ENCODE measurements at regions not wholly inside any gene's neighbourhood (a gene's known extent, or its start where the extent isn't known, plus 50 kb on each side); places are given as distances from the start of the nearest gene placed in this dataset.

DNA sequence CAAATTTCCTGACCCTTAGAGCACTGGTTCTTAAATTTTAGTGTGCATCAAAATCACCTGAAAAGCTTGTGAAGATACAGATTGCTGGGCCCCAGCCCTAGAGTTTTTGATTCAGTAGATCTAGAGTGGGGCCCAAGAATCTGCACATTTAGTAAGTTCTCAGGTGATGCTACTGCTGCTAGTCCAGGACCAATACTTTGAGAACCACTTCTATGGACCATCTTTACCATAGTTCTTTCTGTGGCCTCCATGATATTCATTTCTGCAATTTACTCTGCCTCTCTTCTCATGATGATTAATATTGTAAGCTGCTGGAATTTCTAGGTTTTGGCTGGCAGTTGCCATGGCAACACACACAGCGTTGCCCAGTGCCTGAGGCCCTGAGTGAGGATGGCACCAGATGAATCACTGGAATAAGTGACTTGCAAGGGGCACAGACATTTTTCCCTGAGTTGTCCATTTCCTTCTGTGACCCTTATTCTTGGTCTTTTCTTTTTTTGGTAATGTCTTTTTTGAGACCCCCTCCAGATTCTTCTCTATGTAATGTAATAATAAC, 83.6 kb downstream of the PPP1R2C start:
- no peak overlapping the region for H3K27ac Mint-ChIP-seq
- 0 out of 2 replicates have a peak, but pooled peaks cover 3% of the 10 kb centered on the region for H3K36me3 Mint-ChIP-seq
- no peaks in the 10 kb centered on the region; the same call in 1 of the 2 replicates for H3K27me3 Mint-ChIP-seq (ENCODE audit: low read depth)
- ATAC-seq = no peak
- H3K4me1 Mint-ChIP-seq = peaks cover 8% of the 10 kb centered on the region
- H3K9me3 Mint-ChIP-seq = peaks cover 3% of the 10 kb centered on the region; the same call in 1 of the 2 replicates
- TF ChIP-seq KAT7 (CRISPR knock-in tag; IDR thresholded peaks at IDR 0.05; ENCODE audit: borderline replicate concordance) (no peak), MXD4 (CRISPR knock-in tag; IDR thresholded peaks at IDR 0.05; ENCODE audit: borderline replicate concordance) (no peak), ZNF138 (CRISPR knock-in tag; conservative IDR thresholded peaks at IDR 0.05) (no peak), ZBTB21 (CRISPR knock-in tag; IDR thresholded peaks at IDR 0.05; ENCODE audit: borderline replicate concordance) (no peak)
- TF ChIP-seq, protein P1, sequence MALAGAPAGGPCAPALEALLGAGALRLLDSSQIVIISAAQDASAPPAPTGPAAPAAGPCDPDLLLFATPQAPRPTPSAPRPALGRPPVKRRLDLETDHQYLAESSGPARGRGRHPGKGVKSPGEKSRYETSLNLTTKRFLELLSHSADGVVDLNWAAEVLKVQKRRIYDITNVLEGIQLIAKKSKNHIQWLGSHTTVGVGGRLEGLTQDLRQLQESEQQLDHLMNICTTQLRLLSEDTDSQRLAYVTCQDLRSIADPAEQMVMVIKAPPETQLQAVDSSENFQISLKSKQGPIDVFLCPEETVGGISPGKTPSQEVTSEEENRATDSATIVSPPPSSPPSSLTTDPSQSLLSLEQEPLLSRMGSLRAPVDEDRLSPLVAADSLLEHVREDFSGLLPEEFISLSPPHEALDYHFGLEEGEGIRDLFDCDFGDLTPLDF (CRISPR knock-in tag; IDR thresholded peaks at IDR 0.05) = no peak
- TF ChIP-seq, protein P2, sequence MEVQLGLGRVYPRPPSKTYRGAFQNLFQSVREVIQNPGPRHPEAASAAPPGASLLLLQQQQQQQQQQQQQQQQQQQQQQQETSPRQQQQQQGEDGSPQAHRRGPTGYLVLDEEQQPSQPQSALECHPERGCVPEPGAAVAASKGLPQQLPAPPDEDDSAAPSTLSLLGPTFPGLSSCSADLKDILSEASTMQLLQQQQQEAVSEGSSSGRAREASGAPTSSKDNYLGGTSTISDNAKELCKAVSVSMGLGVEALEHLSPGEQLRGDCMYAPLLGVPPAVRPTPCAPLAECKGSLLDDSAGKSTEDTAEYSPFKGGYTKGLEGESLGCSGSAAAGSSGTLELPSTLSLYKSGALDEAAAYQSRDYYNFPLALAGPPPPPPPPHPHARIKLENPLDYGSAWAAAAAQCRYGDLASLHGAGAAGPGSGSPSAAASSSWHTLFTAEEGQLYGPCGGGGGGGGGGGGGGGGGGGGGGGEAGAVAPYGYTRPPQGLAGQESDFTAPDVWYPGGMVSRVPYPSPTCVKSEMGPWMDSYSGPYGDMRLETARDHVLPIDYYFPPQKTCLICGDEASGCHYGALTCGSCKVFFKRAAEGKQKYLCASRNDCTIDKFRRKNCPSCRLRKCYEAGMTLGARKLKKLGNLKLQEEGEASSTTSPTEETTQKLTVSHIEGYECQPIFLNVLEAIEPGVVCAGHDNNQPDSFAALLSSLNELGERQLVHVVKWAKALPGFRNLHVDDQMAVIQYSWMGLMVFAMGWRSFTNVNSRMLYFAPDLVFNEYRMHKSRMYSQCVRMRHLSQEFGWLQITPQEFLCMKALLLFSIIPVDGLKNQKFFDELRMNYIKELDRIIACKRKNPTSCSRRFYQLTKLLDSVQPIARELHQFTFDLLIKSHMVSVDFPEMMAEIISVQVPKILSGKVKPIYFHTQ (CRISPR knock-in tag; IDR thresholded peaks at IDR 0.05) = no peak
- TF ChIP-seq, protein P3, sequence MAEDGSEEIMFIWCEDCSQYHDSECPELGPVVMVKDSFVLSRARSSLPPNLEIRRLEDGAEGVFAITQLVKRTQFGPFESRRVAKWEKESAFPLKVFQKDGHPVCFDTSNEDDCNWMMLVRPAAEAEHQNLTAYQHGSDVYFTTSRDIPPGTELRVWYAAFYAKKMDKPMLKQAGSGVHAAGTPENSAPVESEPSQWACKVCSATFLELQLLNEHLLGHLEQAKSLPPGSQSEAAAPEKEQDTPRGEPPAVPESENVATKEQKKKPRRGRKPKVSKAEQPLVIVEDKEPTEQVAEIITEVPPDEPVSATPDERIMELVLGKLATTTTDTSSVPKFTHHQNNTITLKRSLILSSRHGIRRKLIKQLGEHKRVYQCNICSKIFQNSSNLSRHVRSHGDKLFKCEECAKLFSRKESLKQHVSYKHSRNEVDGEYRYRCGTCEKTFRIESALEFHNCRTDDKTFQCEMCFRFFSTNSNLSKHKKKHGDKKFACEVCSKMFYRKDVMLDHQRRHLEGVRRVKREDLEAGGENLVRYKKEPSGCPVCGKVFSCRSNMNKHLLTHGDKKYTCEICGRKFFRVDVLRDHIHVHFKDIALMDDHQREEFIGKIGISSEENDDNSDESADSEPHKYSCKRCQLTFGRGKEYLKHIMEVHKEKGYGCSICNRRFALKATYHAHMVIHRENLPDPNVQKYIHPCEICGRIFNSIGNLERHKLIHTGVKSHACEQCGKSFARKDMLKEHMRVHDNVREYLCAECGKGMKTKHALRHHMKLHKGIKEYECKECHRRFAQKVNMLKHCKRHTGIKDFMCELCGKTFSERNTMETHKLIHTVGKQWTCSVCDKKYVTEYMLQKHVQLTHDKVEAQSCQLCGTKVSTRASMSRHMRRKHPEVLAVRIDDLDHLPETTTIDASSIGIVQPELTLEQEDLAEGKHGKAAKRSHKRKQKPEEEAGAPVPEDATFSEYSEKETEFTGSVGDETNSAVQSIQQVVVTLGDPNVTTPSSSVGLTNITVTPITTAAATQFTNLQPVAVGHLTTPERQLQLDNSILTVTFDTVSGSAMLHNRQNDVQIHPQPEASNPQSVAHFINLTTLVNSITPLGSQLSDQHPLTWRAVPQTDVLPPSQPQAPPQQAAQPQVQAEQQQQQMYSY (CRISPR knock-in tag; IDR thresholded peaks at IDR 0.05) = no peak
- TF ChIP-seq, protein P4, sequence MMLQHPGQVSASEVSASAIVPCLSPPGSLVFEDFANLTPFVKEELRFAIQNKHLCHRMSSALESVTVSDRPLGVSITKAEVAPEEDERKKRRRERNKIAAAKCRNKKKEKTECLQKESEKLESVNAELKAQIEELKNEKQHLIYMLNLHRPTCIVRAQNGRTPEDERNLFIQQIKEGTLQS (CRISPR knock-in tag; conservative IDR thresholded peaks at IDR 0.05) = no peak
- TF ChIP-seq, protein P5, sequence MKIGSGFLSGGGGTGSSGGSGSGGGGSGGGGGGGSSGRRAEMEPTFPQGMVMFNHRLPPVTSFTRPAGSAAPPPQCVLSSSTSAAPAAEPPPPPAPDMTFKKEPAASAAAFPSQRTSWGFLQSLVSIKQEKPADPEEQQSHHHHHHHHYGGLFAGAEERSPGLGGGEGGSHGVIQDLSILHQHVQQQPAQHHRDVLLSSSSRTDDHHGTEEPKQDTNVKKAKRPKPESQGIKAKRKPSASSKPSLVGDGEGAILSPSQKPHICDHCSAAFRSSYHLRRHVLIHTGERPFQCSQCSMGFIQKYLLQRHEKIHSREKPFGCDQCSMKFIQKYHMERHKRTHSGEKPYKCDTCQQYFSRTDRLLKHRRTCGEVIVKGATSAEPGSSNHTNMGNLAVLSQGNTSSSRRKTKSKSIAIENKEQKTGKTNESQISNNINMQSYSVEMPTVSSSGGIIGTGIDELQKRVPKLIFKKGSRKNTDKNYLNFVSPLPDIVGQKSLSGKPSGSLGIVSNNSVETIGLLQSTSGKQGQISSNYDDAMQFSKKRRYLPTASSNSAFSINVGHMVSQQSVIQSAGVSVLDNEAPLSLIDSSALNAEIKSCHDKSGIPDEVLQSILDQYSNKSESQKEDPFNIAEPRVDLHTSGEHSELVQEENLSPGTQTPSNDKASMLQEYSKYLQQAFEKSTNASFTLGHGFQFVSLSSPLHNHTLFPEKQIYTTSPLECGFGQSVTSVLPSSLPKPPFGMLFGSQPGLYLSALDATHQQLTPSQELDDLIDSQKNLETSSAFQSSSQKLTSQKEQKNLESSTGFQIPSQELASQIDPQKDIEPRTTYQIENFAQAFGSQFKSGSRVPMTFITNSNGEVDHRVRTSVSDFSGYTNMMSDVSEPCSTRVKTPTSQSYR (CRISPR knock-in tag; IDR thresholded peaks at IDR 0.05) = no peak
- no peak overlapping the region for H3K4me3 Mint-ChIP-seq
- no peak for DNase-seq (ENCODE audit: low spot score)
- ChIA-PET POLR2A (no interaction called here), CTCF (no interaction called here)

DNA sequence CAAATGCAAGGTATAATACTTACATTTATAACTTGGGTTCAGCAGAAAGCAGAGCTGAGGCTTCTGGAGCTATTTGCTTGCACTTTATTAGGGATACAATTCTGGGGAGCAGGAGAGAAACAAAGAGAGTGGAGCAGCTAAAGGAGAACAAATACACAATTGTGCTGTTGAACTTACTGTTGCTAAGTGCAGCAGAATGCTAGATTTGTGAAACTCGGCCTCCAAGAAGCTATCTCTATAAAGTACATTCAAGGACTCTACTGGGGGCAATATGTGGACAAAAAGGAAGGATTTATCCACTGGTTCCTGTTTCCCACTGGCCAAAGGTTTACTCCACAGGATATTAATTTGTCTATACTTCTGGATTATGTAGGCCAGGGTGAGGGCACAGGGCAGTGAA, 86.8 kb downstream of the PPP1R2C start:
- CTCF ChIA-PET = no interaction called here
- Mint-ChIP-seq H3K27ac (no peak overlapping the region), H3K9me3 (peaks cover 5% of the 10 kb centered on the region; the same call in 1 of the 2 replicates), H3K4me1 (peaks cover 8% of the 10 kb centered on the region), H3K4me3 (no peak overlapping the region), H3K36me3 (0 out of 2 replicates have a peak, but pooled peaks cover 3% of the 10 kb centered on the region), H3K27me3 (ENCODE audit: low read depth) (no peaks in the 10 kb centered on the region)
- DNase-seq (ENCODE audit: low spot score) (no peak), ATAC-seq (no peak)
- POLR2A ChIA-PET = no interaction called here
- TF ChIP-seq FOXP1 (CRISPR knock-in tag; IDR thresholded peaks at IDR 0.05; ENCODE audit: borderline replicate concordance) (no peak), TEAD4 (CRISPR knock-in tag; IDR thresholded peaks at IDR 0.05) (no peak), MXD4 (CRISPR knock-in tag; IDR thresholded peaks at IDR 0.05; ENCODE audit: borderline replicate concordance) (no peak), EMX1 (CRISPR knock-in tag; IDR thresholded peaks at IDR 0.05) (no peak), SMAD4 (CRISPR knock-in tag; IDR thresholded peaks at IDR 0.05) (no peak)
- TF ChIP-seq, protein P6, sequence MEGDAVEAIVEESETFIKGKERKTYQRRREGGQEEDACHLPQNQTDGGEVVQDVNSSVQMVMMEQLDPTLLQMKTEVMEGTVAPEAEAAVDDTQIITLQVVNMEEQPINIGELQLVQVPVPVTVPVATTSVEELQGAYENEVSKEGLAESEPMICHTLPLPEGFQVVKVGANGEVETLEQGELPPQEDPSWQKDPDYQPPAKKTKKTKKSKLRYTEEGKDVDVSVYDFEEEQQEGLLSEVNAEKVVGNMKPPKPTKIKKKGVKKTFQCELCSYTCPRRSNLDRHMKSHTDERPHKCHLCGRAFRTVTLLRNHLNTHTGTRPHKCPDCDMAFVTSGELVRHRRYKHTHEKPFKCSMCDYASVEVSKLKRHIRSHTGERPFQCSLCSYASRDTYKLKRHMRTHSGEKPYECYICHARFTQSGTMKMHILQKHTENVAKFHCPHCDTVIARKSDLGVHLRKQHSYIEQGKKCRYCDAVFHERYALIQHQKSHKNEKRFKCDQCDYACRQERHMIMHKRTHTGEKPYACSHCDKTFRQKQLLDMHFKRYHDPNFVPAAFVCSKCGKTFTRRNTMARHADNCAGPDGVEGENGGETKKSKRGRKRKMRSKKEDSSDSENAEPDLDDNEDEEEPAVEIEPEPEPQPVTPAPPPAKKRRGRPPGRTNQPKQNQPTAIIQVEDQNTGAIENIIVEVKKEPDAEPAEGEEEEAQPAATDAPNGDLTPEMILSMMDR (IDR thresholded peaks at IDR 0.05) = no peak
- TF ChIP-seq, protein P7, sequence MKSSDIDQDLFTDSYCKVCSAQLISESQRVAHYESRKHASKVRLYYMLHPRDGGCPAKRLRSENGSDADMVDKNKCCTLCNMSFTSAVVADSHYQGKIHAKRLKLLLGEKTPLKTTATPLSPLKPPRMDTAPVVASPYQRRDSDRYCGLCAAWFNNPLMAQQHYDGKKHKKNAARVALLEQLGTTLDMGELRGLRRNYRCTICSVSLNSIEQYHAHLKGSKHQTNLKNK (CRISPR knock-in tag; IDR thresholded peaks at IDR 0.05) = no peak
- TF ChIP-seq, protein P8, sequence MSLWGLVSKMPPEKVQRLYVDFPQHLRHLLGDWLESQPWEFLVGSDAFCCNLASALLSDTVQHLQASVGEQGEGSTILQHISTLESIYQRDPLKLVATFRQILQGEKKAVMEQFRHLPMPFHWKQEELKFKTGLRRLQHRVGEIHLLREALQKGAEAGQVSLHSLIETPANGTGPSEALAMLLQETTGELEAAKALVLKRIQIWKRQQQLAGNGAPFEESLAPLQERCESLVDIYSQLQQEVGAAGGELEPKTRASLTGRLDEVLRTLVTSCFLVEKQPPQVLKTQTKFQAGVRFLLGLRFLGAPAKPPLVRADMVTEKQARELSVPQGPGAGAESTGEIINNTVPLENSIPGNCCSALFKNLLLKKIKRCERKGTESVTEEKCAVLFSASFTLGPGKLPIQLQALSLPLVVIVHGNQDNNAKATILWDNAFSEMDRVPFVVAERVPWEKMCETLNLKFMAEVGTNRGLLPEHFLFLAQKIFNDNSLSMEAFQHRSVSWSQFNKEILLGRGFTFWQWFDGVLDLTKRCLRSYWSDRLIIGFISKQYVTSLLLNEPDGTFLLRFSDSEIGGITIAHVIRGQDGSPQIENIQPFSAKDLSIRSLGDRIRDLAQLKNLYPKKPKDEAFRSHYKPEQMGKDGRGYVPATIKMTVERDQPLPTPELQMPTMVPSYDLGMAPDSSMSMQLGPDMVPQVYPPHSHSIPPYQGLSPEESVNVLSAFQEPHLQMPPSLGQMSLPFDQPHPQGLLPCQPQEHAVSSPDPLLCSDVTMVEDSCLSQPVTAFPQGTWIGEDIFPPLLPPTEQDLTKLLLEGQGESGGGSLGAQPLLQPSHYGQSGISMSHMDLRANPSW (CRISPR knock-in tag; conservative IDR thresholded peaks at IDR 0.05; ENCODE audit: low read depth) = no peak
- TF ChIP-seq, protein P9, sequence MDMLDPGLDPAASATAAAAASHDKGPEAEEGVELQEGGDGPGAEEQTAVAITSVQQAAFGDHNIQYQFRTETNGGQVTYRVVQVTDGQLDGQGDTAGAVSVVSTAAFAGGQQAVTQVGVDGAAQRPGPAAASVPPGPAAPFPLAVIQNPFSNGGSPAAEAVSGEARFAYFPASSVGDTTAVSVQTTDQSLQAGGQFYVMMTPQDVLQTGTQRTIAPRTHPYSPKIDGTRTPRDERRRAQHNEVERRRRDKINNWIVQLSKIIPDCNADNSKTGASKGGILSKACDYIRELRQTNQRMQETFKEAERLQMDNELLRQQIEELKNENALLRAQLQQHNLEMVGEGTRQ (CRISPR knock-in tag; IDR thresholded peaks at IDR 0.05) = no peak

Measured in WTC11 (cell line).